Suppressor macrophage treated with lipopolysaccharide for 4 hours (primary cell): ENCODE measurements at regions not wholly inside any gene's neighbourhood (a gene's known extent, or its start where the extent isn't known, plus 50 kb on each side); places are given as distances from the start of the nearest gene placed in this dataset.

Experiments
- DNase-seq: peaks from one replicate; pipeline ENCODE4 v3.0.0-alpha.2; 2020

- DNase-seq, result no peak
Measured at GRCh38 chr7:7060828-7061599, 121.3 kb upstream of the C1GALT1 start.

DNA sequence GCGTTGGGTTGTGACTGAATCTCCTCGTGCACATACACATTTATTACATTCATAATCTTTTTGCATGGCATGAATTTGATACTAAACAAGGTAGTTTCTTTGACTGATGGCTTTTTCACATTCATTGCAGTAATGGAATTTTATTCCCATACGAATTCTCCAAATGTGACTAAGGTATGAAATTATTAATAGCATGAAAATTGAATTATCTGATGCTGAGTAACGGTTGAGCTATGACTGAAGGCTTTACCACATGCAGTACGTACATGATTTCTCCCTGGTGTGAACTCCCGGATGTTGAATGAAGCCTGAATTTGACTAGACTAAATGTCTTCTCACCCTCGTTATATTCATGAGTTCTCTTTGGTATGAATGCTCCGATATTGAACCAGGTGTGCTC lies 104.4 kb upstream of the C1GALT1 start:
- DNase-seq, result no peak

DNA sequence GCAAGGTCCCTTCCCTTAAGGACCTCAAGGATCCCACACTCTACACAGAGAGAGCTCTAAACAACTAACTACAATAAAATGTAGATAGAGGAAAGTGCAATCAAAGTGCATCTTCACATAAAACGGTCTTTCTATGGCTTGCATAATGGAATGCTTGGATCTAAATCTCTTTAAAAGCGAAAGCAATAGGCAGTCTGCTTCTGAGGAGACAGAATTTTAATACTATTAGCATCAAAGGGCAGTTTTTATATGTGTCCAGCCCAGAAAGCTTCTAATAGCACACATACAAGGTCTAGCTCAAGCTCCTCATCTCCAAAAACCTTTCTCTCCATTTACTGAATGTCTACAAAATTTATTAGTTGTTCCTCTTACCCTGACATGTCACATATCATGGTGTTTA lies 101.5 kb upstream of the C1GALT1 start:
- no peak for DNase-seq

DNA sequence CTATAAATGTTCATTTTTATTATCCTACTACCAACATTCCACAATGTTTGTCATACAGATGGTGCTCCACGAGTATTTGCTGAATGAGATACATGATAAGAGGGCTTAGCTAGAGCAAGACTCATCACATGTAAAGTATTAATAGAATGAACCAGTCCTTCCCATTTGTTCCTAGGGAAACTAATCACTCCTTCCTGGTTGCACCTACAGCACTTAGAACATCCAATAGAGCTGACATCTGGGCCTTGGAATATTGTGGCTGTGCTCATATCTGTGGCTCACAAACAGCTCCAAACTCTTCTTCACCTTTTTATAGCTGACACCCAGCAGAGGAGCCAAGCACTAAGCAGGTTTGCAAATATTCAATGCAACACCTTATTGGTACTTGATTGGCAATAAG lies 91.9 kb upstream of the C1GALT1 start:
- DNase-seq, result no peak

- DNase-seq, result no peak
Measured at GRCh38 chr7:7098280-7098818, 84.0 kb upstream of the C1GALT1 start.

DNA sequence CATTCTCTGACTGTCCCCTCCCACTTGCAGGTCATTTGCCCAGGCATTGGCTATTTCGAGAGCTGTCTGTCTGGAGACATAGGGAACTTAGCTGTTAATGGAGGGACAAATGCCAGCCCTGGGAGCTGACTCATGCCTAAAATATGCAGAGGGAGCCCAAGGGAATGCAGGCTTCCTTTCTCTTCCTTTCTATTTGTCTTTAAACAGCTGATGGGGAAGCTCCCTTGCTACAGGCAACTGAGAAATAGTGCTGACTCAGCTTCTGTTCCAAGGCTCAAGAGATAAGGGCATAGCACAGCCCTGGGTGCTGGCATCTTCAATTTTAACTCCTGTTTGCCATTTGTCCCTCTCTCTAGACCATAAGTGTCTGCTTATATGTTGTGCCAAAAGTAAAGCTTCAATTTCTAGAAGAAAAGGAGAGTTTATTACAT lies 82.7 kb upstream of the C1GALT1 start:
- DNase-seq, result peak; percentile 62

DNA sequence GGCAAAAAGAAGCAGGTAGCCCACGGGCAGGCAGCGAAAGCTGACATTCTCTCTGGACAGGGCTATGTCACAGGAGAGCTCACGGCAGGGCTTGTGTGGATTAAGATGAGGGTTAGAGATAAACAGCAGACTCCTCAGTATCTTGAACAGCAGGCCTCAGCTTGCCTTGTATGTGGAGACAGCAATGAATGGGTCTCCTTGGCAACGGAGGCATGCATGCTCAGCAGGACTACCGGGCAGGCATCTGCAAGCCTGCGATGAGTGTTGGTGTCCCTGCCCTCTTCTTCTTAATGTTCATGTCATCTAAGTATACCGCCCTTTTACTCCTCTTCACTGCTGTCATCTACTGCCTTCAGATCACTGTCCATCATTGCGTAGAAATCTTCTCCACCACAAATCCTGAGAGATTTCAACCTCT lies 81.9 kb upstream of the C1GALT1 start:
- no peak for DNase-seq

GRCh38 chr7:7102906-7103305 lies 79.4 kb upstream of the C1GALT1 start:
- no peak for DNase-seq

GRCh38 chr7:7103343-7104313 lies 78.7 kb upstream of the C1GALT1 start:
- peak; percentile 77 for DNase-seq

DNA sequence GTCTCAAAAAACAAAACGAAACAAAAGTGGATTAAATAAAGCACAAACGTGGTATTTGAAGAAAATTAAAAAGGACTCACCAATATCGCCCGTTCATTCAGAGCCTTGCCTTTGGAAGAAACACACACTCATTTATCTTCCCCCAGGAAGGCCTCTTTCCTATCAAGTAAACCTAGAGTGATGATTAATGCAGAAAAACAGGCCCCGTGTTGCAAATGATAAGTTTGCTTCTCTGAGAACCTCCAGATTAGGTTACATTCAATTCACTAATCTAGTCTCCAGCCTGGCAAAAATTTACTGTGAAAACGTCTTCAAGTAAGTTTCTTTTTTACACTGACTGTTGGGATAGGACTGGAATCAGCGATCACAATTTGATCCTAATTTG lies 78.0 kb upstream of the C1GALT1 start:
- DNase-seq, result no peak

DNA sequence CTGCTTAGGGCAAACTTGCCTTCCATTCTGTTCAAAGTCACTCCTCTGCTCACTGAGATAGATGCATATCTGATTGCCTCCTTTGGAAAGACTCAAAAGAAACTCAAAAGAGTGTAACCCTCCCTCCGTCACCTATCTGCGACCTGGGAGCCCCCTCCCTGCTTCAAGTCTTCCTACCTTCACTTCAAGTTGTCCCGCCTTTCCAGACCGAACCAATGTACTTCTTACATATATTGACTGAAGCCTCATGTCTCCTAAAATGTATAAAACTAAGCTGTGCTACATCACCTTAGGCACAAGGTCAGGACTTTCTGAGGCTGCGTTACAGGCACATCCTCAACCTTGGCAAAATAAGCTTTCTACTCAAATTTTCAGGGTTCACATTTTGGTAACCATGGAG lies 77.4 kb upstream of the C1GALT1 start:
- DNase-seq, result no peak

- no peak for DNase-seq
Measured at GRCh38 chr7:7105800-7106582, 76.4 kb upstream of the C1GALT1 start.

DNA sequence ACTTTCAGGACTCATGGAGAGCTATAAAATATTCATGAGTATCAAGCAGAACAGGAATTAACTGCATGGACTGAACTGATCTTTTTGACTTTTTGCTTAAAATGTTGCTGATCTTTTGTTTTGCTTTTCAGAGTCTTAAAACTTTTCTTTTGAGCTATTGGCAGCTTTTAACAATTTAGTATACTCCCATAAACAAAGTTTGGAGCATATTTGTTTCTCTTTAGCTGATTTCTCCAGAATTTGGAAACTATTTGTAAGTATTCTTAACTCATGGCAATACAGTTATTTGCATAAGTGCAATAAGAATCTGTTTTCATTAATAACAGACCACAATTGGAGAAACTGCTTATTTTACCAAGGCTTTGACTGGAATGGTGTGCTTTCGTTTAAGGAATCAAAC lies 73.4 kb upstream of the C1GALT1 start:
- DNase-seq, result no peak

DNA sequence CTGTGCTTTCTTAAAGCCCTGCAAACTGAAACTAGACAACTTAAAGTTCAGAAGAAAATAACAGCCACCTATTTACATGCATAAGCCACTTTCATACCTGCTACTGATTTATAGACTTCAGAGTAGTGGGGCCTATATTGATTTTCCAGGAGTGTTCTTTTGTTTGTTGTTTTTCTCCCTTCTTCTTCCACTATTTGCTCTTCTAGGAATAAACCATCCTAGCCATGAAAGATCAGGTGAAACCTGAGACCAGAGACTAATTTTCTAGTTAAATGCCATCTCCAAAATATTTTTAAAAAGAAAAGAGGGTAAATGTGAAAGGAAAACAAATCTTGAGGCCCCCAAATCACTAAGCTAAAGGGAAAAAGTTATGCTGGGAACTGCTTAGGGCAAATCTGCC lies 72.4 kb upstream of the C1GALT1 start:
- DNase-seq, result no peak

DNA sequence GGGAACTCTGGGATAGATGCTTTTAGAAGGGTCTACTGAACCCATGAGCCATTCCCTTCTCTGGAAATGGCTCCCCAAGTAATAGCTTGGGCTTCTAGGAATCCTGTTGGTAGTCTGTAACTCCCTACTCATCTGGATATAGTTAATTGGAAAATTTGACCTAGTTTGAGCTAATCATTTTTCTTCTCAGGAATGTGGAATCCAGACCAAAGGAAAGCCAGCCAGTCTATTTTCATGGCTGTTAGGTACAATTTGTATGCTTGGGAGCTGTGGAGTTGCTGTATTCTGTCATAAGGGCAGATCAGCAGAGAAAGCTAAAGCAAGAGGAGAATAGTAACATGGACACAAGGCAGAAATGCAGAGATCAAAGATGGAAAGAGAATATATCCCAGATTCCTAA lies 71.6 kb upstream of the C1GALT1 start:
- no peak for DNase-seq

DNA sequence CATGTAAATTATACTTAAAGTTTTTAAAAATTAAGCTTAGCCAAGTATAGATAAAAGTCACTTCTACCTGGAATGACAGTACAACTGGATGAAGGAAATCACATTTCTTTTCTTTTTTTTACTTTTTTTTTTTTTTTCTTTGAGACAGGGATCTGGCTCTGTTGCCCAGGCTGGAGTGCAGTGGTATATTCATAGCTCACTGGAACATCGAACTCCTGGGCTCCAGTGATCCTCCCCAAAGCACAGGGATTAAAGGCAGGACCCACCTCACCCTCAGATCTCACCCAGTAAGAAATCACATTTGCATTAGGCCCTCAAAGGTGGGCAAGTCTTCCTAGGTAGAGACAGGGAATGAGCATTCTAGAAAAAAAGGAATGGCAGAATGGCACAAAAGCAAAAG lies 69.5 kb upstream of the C1GALT1 start:
- DNase-seq, result no peak

DNA sequence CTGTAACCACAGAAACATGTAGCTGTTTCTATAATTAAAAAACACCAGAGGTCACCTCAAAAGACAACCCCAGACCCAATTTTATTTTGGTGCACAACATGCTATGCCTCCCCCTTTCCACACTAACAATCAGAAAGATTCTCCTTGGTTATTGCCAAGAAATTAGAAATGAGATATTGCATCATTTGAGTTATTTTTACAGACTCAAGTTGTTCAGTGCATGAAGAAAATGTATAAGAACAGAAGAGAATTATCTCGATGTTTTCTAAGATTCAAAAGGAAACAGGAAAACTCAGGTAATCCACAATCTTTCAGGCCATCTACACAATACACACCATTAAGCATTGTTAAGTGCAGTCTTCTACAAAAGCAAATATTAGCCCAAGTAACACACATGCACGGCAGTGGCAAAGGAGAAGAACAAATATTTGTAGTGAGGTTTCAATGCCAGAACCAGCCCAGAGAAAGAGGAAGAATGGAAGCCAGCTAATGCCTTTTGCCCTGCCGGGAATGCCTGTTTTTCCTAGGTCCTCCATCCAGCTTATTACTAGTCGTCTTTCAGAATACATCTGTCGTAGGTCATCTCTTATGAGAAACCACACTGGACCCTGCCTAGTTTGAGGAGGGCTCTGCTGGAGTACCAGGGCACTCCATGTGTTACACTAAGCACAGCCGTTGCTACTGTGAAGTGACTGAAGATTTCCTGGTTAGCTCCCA lies 67.6 kb upstream of the C1GALT1 start:
- no peak for DNase-seq

GRCh38 chr7:7117935-7118586 lies 64.3 kb upstream of the C1GALT1 start:
- no peak for DNase-seq

DNA sequence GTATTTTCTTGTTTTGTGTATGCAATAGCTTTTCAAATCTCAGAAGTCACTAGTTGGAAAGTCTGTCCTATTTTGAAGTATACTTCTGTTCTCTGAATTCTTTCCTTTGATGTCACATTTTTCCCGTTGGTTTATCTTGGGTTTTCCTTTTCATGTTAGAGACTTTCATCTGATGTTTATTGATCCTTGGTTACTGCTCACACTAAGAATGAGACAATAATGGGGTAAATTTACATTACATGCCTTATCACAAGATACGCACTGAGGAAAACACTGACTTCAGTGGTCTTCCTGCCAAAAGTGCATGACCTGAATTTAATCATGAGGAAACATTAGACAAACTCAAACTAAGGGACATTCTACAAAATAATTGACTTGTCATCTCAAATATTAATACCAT lies 63.5 kb upstream of the C1GALT1 start:
- no peak for DNase-seq

DNA sequence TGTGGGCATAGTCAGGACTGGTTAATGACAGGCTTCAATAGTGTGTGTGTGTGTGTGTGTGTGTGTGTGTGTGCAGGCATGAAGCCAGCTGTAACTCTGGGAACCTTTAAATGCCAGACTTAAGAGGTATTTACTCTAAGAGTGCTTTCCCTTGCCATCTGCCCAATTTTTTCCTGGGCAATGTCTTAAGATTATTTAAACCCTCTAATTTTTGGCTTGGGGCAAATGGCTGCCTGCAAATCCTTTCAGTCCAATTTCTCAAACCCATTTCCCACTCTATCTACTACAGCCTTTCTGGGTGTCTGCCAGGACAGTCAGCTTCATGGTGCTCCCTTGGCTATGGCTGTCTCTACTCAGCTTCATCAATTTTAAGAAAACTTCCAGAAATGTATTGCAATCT lies 62.6 kb upstream of the C1GALT1 start:
- no peak for DNase-seq

- DNase-seq, result no peak
Measured at GRCh38 chr7:7122033-7122478, 60.3 kb upstream of the C1GALT1 start.
